Activated T-helper 1 cell treated with anti-CD3 and anti-CD28 coated beads, Interleukin-12 subunit alpha, Interleukin-12 subunit beta, Interleukin-2, Interleukin-4 antibody, amounts not matched to agents 30 ng/mL and 10 ng/mL and 1 ng/mL, durations not matched to agents 14 hours and 24 hours and 36 hours (primary cell): ENCODE measurements at regions not wholly inside any gene's neighbourhood (a gene's known extent, or its start where the extent isn't known, plus 50 kb on each side); places are given as distances from the start of the nearest gene placed in this dataset.

Source experiments
- DNase-seq: peaks from one replicate; pipeline ENCODE4 v3.0.0; 2021; ENCODE audit warnings: low spot score
- H3K27ac Mint-ChIP-seq: one replicate; pipeline ENCODE4 v1.8.0; 2021; ENCODE audit warnings: mild to moderate bottlenecking, mixed read lengths
- H3K27me3 Mint-ChIP-seq: one replicate; pipeline ENCODE4 v1.8.0; 2022; ENCODE audit warnings: mild to moderate bottlenecking, moderate library complexity, mixed read lengths; ENCODE audit not compliant: insufficient read depth
- H3K36me3 Mint-ChIP-seq: one replicate; pipeline ENCODE4 v1.8.0; 2021; ENCODE audit warnings: low read depth, mixed read lengths
- H3K4me1 Mint-ChIP-seq: one replicate; pipeline ENCODE4 v1.8.0; 2021; ENCODE audit warnings: low read depth, mixed read lengths
- H3K4me3 Mint-ChIP-seq: one replicate; pipeline ENCODE4 v1.8.0; 2021; ENCODE audit warnings: mild to moderate bottlenecking, moderate library complexity, mixed read lengths
- H3K9me3 Mint-ChIP-seq: one replicate; pipeline ENCODE4 v1.8.0; 2021; ENCODE audit warnings: mixed read lengths
- intact Hi-C: fragments of 100-400 bp; cut with micrococcal nuclease; formaldehyde crosslinking; loops from one replicate; pipeline ENCODE4 v1.15.1; 2024

GRCh38 chr10:55273946-55274345, 472.9 kb upstream of the PCDH15 start:
- Mint-ChIP-seq H3K36me3 (no peaks in the 10 kb centered on the region), H3K27ac (no peak overlapping the region), H3K4me3 (no peak overlapping the region), H3K27me3 (no peaks in the 10 kb centered on the region), H3K9me3 (no peaks in the 10 kb centered on the region), H3K4me1 (no peaks in the 10 kb centered on the region)
- intact Hi-C loops = no loop called here
- no peak for DNase-seq

DNA sequence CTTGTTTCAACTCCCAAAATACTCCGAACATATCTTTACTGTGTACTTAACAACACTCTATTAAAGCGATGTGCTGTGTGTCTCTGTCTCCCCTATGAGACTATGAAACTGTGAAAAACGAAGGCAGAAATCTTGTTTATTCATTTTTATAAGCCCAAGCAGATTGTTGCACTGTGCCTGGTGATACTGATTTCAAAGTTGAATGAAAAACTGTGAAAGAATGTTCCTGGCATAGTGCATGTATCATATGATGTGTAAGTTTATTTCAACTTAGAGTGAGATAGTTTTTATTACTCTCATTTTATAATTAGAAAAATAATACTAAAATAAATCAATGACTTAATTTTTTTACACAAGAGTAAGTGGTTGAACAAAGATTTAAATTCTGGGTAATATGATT, 471.9 kb upstream of the PCDH15 start:
- DNase-seq = no peak
- no peak overlapping the region for H3K4me3 Mint-ChIP-seq
- no peaks in the 10 kb centered on the region for H3K27me3 Mint-ChIP-seq
- no peaks in the 10 kb centered on the region for H3K4me1 Mint-ChIP-seq
- H3K9me3 Mint-ChIP-seq = no peaks in the 10 kb centered on the region
- no peaks in the 10 kb centered on the region for H3K36me3 Mint-ChIP-seq
- intact Hi-C loops = no loop called here
- no peak overlapping the region for H3K27ac Mint-ChIP-seq

DNA sequence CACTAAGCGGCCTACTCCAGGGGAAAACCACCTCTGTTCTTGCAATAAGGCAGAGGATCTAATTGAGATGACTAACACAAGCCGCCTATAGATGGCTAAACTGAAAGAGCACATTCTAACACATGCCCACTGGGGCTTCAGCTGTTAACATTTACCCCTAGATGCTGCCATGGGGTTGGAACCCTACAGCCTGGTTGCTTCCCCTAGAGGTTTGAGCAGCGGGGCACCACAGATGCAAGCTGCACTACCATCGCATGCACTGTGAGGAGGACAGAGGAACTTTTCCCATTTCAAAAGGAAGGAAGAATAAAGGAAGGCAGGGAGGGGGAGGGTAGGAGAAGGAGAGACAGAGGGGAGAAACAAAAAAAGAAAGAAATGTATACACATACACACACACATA, 465.8 kb upstream of the PCDH15 start:
- Mint-ChIP-seq H3K27ac (no peak overlapping the region), H3K9me3 (no peaks in the 10 kb centered on the region), H3K4me3 (no peak overlapping the region), H3K36me3 (no peaks in the 10 kb centered on the region), H3K27me3 (no peaks in the 10 kb centered on the region), H3K4me1 (no peaks in the 10 kb centered on the region)
- intact Hi-C loops = loop anchor here (10.0 kb wide), 1 partner anchor 172 kb away; no protein-coding TSS in a partner anchor
- no peak for DNase-seq

- DNase-seq = no peak
- H3K4me3 Mint-ChIP-seq = no peak overlapping the region
- intact Hi-C loops = loop anchor here (10.0 kb wide), 1 partner anchor 169 kb away; no protein-coding TSS in a partner anchor
- H3K36me3 Mint-ChIP-seq = no peaks in the 10 kb centered on the region
- H3K27ac Mint-ChIP-seq = no peak overlapping the region
- H3K9me3 Mint-ChIP-seq = no peaks in the 10 kb centered on the region
- no peaks in the 10 kb centered on the region for H3K27me3 Mint-ChIP-seq
- no peaks in the 10 kb centered on the region for H3K4me1 Mint-ChIP-seq
Observed at GRCh38 chr10:55263327-55263726, 462.3 kb upstream of the PCDH15 start.

DNA sequence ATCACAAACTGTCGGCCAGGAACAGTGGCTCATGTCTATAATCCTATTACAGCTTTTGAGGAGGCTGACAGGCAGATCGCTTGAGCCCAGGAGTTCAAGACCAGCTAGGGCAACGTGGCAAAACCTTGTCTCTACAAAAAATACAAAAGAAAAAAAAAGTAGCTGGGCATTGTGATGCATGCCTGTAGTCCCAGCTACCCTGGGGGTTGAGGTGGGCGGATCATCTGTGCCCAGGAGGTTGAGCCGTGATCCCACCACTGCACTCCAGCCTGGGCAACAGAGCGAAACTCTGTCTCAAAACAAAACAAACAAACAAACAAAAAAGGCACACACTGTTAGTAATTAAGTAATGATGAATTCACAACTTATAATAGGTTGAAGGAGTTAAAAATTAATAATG, 441.5 kb upstream of the PCDH15 start:
- DNase-seq = no peak
- Mint-ChIP-seq H3K9me3 (no peaks in the 10 kb centered on the region), H3K27me3 (no peaks in the 10 kb centered on the region), H3K36me3 (no peaks in the 10 kb centered on the region), H3K27ac (no peak overlapping the region), H3K4me3 (no peak overlapping the region), H3K4me1 (no peaks in the 10 kb centered on the region)
- intact Hi-C loops = no loop called here

DNA sequence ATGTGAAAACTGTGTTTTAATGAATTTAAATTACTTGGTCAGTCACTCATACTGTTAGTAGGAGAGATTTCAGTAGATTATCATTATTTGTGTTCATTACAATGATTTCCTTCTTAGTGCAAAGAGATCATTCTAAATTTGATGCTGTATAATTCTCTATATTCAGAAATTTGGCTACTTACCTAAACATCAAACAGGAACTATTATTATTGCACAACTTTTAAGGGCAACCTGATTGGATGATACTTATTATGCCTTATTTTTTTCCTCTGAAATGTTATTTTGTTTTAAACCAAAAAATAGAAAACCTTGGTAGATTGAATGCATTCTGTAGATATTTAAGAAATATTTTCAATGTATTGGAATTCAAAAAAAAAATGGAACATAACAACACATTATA, 436.4 kb upstream of the PCDH15 start:
- H3K4me1 Mint-ChIP-seq = no peaks in the 10 kb centered on the region
- no peak for DNase-seq
- H3K27ac Mint-ChIP-seq = no peak overlapping the region
- H3K9me3 Mint-ChIP-seq = no peaks in the 10 kb centered on the region
- intact Hi-C loops = no loop called here
- no peaks in the 10 kb centered on the region for H3K36me3 Mint-ChIP-seq
- no peak overlapping the region for H3K4me3 Mint-ChIP-seq
- no peaks in the 10 kb centered on the region for H3K27me3 Mint-ChIP-seq

GRCh38 chr10:55233505-55233904, 432.5 kb upstream of the PCDH15 start:
- Mint-ChIP-seq H3K27ac (no peak overlapping the region), H3K36me3 (no peaks in the 10 kb centered on the region), H3K4me1 (no peaks in the 10 kb centered on the region), H3K9me3 (no peaks in the 10 kb centered on the region), H3K4me3 (no peak overlapping the region), H3K27me3 (no peaks in the 10 kb centered on the region)
- DNase-seq = no peak
- intact Hi-C loops = no loop called here

DNA sequence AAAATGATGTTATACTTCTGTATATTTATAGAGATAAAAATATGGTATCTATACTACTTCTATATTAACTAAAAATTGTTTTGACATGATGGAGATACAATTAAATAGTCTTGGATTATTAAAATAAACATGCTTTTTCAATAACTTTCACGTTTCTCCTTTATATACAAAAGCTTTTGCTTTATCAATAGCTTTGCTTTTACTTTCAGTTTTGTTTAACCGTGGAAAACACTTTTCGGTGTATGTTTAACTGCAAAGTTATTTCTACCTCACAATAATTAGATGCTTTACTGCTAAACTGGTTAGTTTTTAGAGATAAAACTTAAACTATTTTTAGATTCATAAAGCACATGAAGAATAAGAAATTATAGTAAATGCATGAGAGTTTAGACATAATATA, 432.1 kb upstream of the PCDH15 start:
- H3K4me3 Mint-ChIP-seq = no peak overlapping the region
- H3K36me3 Mint-ChIP-seq = no peaks in the 10 kb centered on the region
- H3K9me3 Mint-ChIP-seq = no peaks in the 10 kb centered on the region

GRCh38 chr10:55232553-55232952, 431.5 kb upstream of the PCDH15 start:
- Mint-ChIP-seq H3K27ac (no peak overlapping the region), H3K4me1 (no peaks in the 10 kb centered on the region), H3K9me3 (no peaks in the 10 kb centered on the region), H3K27me3 (no peaks in the 10 kb centered on the region), H3K36me3 (no peaks in the 10 kb centered on the region), H3K4me3 (no peak overlapping the region)
- DNase-seq = no peak
- intact Hi-C loops = no loop called here

More for the DNA sequence above, 432.1 kb upstream of the PCDH15 start:
- intact Hi-C loops = no loop called here
- H3K4me1 Mint-ChIP-seq = no peaks in the 10 kb centered on the region
- H3K27ac Mint-ChIP-seq = no peak overlapping the region
- DNase-seq = no peak
- no peaks in the 10 kb centered on the region for H3K27me3 Mint-ChIP-seq

DNA sequence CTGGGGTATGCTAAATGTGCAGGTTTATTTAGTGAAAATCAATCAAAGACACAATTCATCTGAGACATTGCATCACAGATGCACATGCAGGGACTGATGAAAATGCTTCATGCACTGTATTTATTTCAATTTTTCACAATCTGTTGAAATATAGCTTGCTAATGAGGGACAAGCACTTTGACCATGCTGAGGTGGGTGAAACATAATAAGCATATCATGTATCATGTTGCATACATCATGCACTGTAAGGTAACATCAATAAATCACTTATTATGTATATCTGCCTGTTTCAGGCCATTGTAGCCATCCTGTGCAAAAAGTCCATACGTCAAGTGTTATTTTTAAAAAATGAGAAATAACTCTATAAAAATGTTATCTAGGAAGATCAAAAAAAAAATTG, 426.9 kb upstream of the PCDH15 start:
- no peak overlapping the region for H3K27ac Mint-ChIP-seq
- DNase-seq = no peak
- H3K4me3 Mint-ChIP-seq = no peak overlapping the region
- H3K4me1 Mint-ChIP-seq = no peaks in the 10 kb centered on the region
- no peaks in the 10 kb centered on the region for H3K9me3 Mint-ChIP-seq
- H3K36me3 Mint-ChIP-seq = no peaks in the 10 kb centered on the region
- intact Hi-C loops = no loop called here
- no peaks in the 10 kb centered on the region for H3K27me3 Mint-ChIP-seq

- Mint-ChIP-seq H3K9me3 (no peaks in the 10 kb centered on the region), H3K27me3 (no peaks in the 10 kb centered on the region), H3K4me1 (no peaks in the 10 kb centered on the region), H3K27ac (no peak overlapping the region), H3K36me3 (no peaks in the 10 kb centered on the region), H3K4me3 (no peak overlapping the region)
- intact Hi-C loops = no loop called here
- no peak for DNase-seq
Observed at GRCh38 chr10:55224007-55224781, 423.2 kb upstream of the PCDH15 start.

GRCh38 chr10:55223352-55223751, 422.3 kb upstream of the PCDH15 start:
- no peak for DNase-seq
- Mint-ChIP-seq H3K9me3 (no peaks in the 10 kb centered on the region), H3K4me1 (no peaks in the 10 kb centered on the region), H3K27me3 (no peaks in the 10 kb centered on the region), H3K4me3 (no peak overlapping the region), H3K36me3 (no peaks in the 10 kb centered on the region), H3K27ac (no peak overlapping the region)
- intact Hi-C loops = no loop called here

GRCh38 chr10:55220975-55221374, 419.9 kb upstream of the PCDH15 start:
- Mint-ChIP-seq H3K4me3 (no peak overlapping the region), H3K9me3 (no peaks in the 10 kb centered on the region), H3K36me3 (no peaks in the 10 kb centered on the region), H3K4me1 (no peaks in the 10 kb centered on the region), H3K27me3 (no peaks in the 10 kb centered on the region), H3K27ac (no peak overlapping the region)
- no peak for DNase-seq
- intact Hi-C loops = no loop called here

DNA sequence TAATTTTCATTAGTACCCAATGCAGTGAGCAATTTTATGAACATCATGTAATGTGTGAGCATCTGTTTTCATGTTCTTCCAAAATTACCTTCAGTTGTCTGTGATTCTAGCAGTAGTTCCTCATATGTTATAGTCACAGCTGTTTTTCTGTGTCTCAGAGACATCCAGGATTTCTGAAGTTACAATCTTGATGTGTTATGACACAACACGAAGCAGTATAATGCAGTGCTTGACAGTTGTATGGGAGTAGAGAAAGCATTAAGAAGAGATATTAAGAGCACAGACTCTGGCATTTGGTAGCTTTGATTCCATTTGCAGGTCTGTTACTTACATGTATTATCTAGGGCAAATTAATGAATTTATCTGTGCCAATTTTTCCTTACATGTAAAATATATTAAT, 414.7 kb upstream of the PCDH15 start:
- intact Hi-C loops = no loop called here
- no peak for DNase-seq
- Mint-ChIP-seq H3K4me1 (no peaks in the 10 kb centered on the region), H3K36me3 (no peaks in the 10 kb centered on the region), H3K4me3 (no peak overlapping the region), H3K27ac (no peak overlapping the region), H3K9me3 (no peaks in the 10 kb centered on the region), H3K27me3 (no peaks in the 10 kb centered on the region)
